Mesodermal cell (in vitro differentiated cells): ENCODE measurements at regions not wholly inside any gene's neighbourhood (a gene's known extent, or its start where the extent isn't known, plus 50 kb on each side); places are given as distances from the start of the nearest gene placed in this dataset.
A peak's percentile ranks its signal among the peaks of the same experiment; 100 is the strongest.

Experiments used
- H3K27ac ChIP-seq: 2 replicates; pipeline ENCODE4 v1.7.0; 2013; ENCODE audit warnings: mild to moderate bottlenecking, low read depth, low read length, moderate library complexity; ENCODE audit not compliant: severe bottlenecking
- H3K36me3 ChIP-seq: 2 replicates; pipeline ENCODE4 v1.7.1; 2013; ENCODE audit warnings: mild to moderate bottlenecking, low read length, moderate library complexity; ENCODE audit not compliant: control insufficient read depth, insufficient read depth
- H3K4me1 ChIP-seq: one replicate; pipeline ENCODE4 v1.7.1; 2013; ENCODE audit warnings: mild to moderate bottlenecking, low read length; ENCODE audit not compliant: insufficient read depth, control insufficient read depth, poor library complexity, severe bottlenecking
- H3K4me3 ChIP-seq: 2 replicates; pipeline ENCODE4 v1.7.0; 2013; ENCODE audit warnings: low read length, control low read depth, mild to moderate bottlenecking; ENCODE audit not compliant: insufficient read depth, poor library complexity, severe bottlenecking; ENCODE audit errors: extremely low read depth
- H3K9me3 ChIP-seq: 2 replicates; pipeline ENCODE4 v1.7.1; 2013; ENCODE audit warnings: mild to moderate bottlenecking, low read length, moderate library complexity; ENCODE audit not compliant: control insufficient read depth
- WGBS, 2 experiments: methylation state at CpG; one replicate each; pipeline ENCODE4 v1.1.5; 2013; ENCODE audit warnings: missing lambda C conversion rate in 2 of 2; ENCODE audit not compliant: insufficient coverage in 2 of 2; 5-methylcytosine and 5-hydroxymethylcytosine counted together

- H3K9me3 ChIP-seq: peaks cover 4% of the 10 kb centered on the region
- H3K27ac ChIP-seq: no peak overlapping the region
- no peaks in the 10 kb centered on the region for H3K36me3 ChIP-seq
- H3K4me3 ChIP-seq: no peak overlapping the region
- 66 to 92% methylated on average over 5 to 7 of the region's 7 CpGs for WGBS, 2 experiments
- H3K4me1 ChIP-seq: no peaks in the 10 kb centered on the region
These were observed 936.6 kb upstream of the PTPRD start for GRCh38 chr9:11549311-11549794.

GRCh38 chr9:11551106-11551505 lies 938.3 kb upstream of the PTPRD start:
- Histone ChIP-seq H3K4me1 (no peaks in the 10 kb centered on the region), H3K36me3 (no peaks in the 10 kb centered on the region), H3K27ac (peak overlapping the region; percentile 18), H3K9me3 (peaks cover 4% of the 10 kb centered on the region), H3K4me3 (no peak overlapping the region)

- no peak overlapping the region for H3K27ac ChIP-seq
- no peaks in the 10 kb centered on the region for H3K9me3 ChIP-seq
- WGBS, 2 experiments: 80 to 90% methylated on average over 1 to 2 of the region's 2 CpGs
- H3K4me1 ChIP-seq: no peaks in the 10 kb centered on the region
- H3K4me3 ChIP-seq: no peak overlapping the region
- H3K36me3 ChIP-seq: no peaks in the 10 kb centered on the region
These were observed 945.2 kb upstream of the PTPRD start for GRCh38 chr9:11558043-11558442.

GRCh38 chr9:11559001-11559776 lies 946.4 kb upstream of the PTPRD start:
- Histone ChIP-seq H3K36me3 (no peaks in the 10 kb centered on the region), H3K27ac (no peak overlapping the region), H3K4me1 (no peaks in the 10 kb centered on the region), H3K9me3 (no peaks in the 10 kb centered on the region), H3K4me3 (no peak overlapping the region)
- 85 to 94% methylated on average over 2 of the region's 3 CpGs for WGBS, 2 experiments

- 100% methylated on average over 1 of the region's 2 CpGs; no CpG with 5 or more reads in 1 of the 2 experiments for WGBS, 2 experiments
These were observed 964.7 kb upstream of the PTPRD start for GRCh38 chr9:11577522-11577921.

GRCh38 chr9:11595756-11596155 lies 983.0 kb upstream of the PTPRD start:
- Histone ChIP-seq H3K36me3 (no peaks in the 10 kb centered on the region), H3K9me3 (no peaks in the 10 kb centered on the region), H3K4me1 (no peaks in the 10 kb centered on the region), H3K4me3 (no peak overlapping the region), H3K27ac (no peak overlapping the region)

More at GRCh38 chr9:11577522-11577921, 964.7 kb upstream of the PTPRD start:
- Histone ChIP-seq H3K27ac (no peak overlapping the region), H3K36me3 (no peaks in the 10 kb centered on the region), H3K4me3 (no peak overlapping the region), H3K4me1 (no peaks in the 10 kb centered on the region), H3K9me3 (no peaks in the 10 kb centered on the region)

- Histone ChIP-seq H3K9me3 (no peaks in the 10 kb centered on the region), H3K27ac (no peak overlapping the region), H3K36me3 (no peaks in the 10 kb centered on the region), H3K4me3 (no peak overlapping the region), H3K4me1 (no peaks in the 10 kb centered on the region)
- 95% methylated on average over 37 to 48 of the region's 49 CpGs for WGBS, 2 experiments
These were observed 1005.5 kb upstream of the PTPRD start for GRCh38 chr9:11618241-11618805.

GRCh38 chr9:11632691-11633090 lies 1019.9 kb upstream of the PTPRD start:
- WGBS, 2 experiments: 80% methylated on average over 1 of the region's 1 CpG; no CpG with 5 or more reads in 1 of the 2 experiments
- no peak overlapping the region for H3K4me3 ChIP-seq
- peaks cover under 1% of the 10 kb centered on the region for H3K9me3 ChIP-seq
- no peaks in the 10 kb centered on the region for H3K36me3 ChIP-seq
- H3K4me1 ChIP-seq: no peaks in the 10 kb centered on the region
- H3K27ac ChIP-seq: no peak overlapping the region

- no CpG with 5 or more reads among the region's 1 CpG for WGBS, 2 experiments
- H3K4me3 ChIP-seq: no peak overlapping the region
These were observed 1034.0 kb upstream of the PTPRD start for GRCh38 chr9:11646831-11647230.

GRCh38 chr9:11653867-11654266 lies 1039.3 kb upstream of the TYRP1 start:
- Histone ChIP-seq H3K9me3 (no peaks in the 10 kb centered on the region), H3K4me1 (no peaks in the 10 kb centered on the region), H3K36me3 (no peaks in the 10 kb centered on the region), H3K4me3 (no peak overlapping the region), H3K27ac (no peak overlapping the region)
- 67 to 70% methylated on average over 1 of the region's 3 CpGs for WGBS, 2 experiments

More at GRCh38 chr9:11646831-11647230, 1034.0 kb upstream of the PTPRD start:
- H3K9me3 ChIP-seq: no peaks in the 10 kb centered on the region
- no peaks in the 10 kb centered on the region for H3K4me1 ChIP-seq
- H3K36me3 ChIP-seq: no peaks in the 10 kb centered on the region
- H3K27ac ChIP-seq: no peak overlapping the region

GRCh38 chr9:11663913-11664312 lies 1029.3 kb upstream of the TYRP1 start:
- no peaks in the 10 kb centered on the region for H3K4me1 ChIP-seq
- no peak overlapping the region for H3K27ac ChIP-seq
- no peaks in the 10 kb centered on the region for H3K9me3 ChIP-seq
- H3K4me3 ChIP-seq: no peak overlapping the region
- H3K36me3 ChIP-seq: no peaks in the 10 kb centered on the region
- no CpG with 5 or more reads among the region's 1 CpG for WGBS, 2 experiments
